OCI-LY3 (cell line): ENCODE measurements at regions not wholly inside any gene's neighbourhood (a gene's known extent, or its start where the extent isn't known, plus 50 kb on each side); places are given as distances from the start of the nearest gene placed in this dataset.

Experiments used
- EZH2phosphoT487 ChIP-seq: fragments of 200-600 bp; shearing (Covaris generic); IDR thresholded peaks from 2 replicates; pipeline ENCODE4 v1.6.1; 2018; ENCODE audit warnings: antibody characterized with exemption, mixed run types, low read depth
- TF ChIP-seq, protein P1 (sequence below): fragments of 200-600, 300-600 bp; sonication (generic); IDR thresholded peaks from 2 replicates; pipeline ENCODE4 v1.5.1; 2014; ENCODE audit warnings: antibody characterized with exemption, low read length, low read depth

DNA sequence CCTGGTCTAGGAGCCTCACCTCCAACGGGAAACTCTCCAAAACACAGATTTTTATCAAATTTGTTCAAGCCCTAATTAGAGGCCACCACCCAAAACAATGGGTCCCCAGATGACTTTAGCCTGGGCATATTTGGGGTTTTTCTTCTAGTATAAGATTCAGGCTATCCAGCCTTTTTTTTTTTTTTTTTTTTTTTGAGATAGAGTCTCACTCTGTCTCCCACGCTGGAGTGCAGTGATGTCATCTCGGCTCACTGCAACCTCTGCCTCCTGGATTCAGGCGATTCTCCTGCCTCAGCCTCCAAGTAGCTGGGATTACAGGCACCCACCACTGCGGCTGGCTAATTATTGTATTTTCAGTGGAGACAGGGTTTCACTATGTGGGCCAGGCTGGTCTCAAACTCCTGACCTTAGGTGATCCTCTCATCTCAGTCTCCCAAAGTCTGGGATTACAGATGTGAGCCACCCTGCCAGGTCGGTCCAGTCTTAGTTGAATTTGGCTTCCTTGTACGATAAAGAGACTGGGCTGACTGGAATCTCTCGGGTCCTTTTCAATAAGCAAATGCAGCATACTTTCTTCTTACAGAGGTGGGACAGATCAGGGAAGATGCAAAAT, 91.4 kb upstream of the KLF6 start:
- TF ChIP-seq, protein P1, sequence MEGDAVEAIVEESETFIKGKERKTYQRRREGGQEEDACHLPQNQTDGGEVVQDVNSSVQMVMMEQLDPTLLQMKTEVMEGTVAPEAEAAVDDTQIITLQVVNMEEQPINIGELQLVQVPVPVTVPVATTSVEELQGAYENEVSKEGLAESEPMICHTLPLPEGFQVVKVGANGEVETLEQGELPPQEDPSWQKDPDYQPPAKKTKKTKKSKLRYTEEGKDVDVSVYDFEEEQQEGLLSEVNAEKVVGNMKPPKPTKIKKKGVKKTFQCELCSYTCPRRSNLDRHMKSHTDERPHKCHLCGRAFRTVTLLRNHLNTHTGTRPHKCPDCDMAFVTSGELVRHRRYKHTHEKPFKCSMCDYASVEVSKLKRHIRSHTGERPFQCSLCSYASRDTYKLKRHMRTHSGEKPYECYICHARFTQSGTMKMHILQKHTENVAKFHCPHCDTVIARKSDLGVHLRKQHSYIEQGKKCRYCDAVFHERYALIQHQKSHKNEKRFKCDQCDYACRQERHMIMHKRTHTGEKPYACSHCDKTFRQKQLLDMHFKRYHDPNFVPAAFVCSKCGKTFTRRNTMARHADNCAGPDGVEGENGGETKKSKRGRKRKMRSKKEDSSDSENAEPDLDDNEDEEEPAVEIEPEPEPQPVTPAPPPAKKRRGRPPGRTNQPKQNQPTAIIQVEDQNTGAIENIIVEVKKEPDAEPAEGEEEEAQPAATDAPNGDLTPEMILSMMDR: no peak
- no peak for TF ChIP-seq EZH2phosphoT487
